KOPT-K1 (cell line): ENCODE measurements at regions not wholly inside any gene's neighbourhood (a gene's known extent, or its start where the extent isn't known, plus 50 kb on each side); places are given as distances from the start of the nearest gene placed in this dataset.
"Not testable (repeated sequence)": the region's sequence is repeated elsewhere in the genome, so short reads cannot be mapped to it uniquely, and the experiment has no call there.

ENCODE experiments used
- H3K27ac ChIP-seq: fragments of 200-600 bp; sonication (generic); 2 replicates; pipeline ENCODE4 v1.5.1; 2016; ENCODE audit warnings: antibody characterized with exemption, mild to moderate bottlenecking, low read depth, low read length; ENCODE audit not compliant: poor library complexity, severe bottlenecking
- H3K36me3 ChIP-seq: fragments of 200-600 bp; sonication (generic); 2 replicates; pipeline ENCODE4 v1.5.1; 2017; ENCODE audit warnings: antibody characterized with exemption, mild to moderate bottlenecking, low read length, moderate library complexity; ENCODE audit not compliant: insufficient read depth
- H3K9me3 ChIP-seq: fragments of 200-600 bp; sonication (generic); 2 replicates; pipeline ENCODE4 v1.5.1; 2017; ENCODE audit warnings: antibody characterized with exemption, low read length, mild to moderate bottlenecking; ENCODE audit not compliant: insufficient read depth, poor library complexity, severe bottlenecking

DNA sequence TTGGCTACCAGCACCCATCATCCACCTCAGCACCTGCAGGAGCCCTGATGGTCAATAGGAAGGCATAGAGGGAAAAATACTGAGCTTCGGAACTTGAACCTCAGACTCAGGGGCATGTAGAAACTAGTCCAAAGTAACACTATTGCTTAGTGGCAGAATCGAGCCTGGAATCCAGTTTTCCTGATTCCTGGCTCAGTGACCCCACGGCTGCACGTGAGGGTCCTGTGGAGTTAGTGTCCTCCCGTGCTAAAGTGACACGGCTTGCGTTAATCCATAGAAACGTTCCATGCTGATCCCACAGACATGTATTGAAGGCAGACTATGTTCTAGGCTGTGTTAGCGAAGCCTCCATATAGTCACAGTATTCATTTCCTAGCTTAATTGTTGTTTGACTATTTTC is 747.0 kb upstream of the TPTE start:
- H3K36me3 ChIP-seq = no peaks in the 10 kb centered on the region
- H3K27ac ChIP-seq = no peak overlapping the region
- H3K9me3 ChIP-seq = peaks cover 56% of the 10 kb centered on the region

GRCh38 chr21:9774901-9775593 is 746.3 kb upstream of the TPTE start:
- peaks cover 51% of the 10 kb centered on the region for H3K9me3 ChIP-seq
- not testable (repeated sequence) for H3K36me3 ChIP-seq, H3K27ac ChIP-seq

DNA sequence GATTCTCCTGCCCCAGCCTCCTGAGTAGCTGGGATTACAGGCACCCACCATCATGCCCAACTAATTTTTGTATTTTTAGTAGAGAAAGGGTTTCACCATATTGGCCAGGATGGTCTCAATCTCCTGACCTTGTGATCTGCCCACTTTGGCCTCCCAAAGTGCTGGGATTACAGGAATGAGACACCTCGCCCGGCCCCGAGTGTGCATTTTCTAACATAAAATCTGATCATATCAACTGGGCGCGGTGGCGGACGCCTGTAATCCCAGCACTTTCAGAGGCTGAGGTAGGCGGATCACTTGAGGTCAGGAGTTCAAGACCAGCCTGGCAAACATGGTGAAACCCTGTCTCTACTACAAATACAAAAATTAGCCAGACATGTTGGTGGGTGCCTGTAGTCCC is 745.5 kb upstream of the TPTE start:
- peaks cover 50% of the 10 kb centered on the region for H3K9me3 ChIP-seq
- not testable (repeated sequence) for H3K27ac ChIP-seq, H3K36me3 ChIP-seq

GRCh38 chr21:9776286-9777020 is 744.9 kb upstream of the TPTE start:
- H3K27ac ChIP-seq, H3K36me3 ChIP-seq: not testable (repeated sequence)
- peaks cover 45% of the 10 kb centered on the region for H3K9me3 ChIP-seq

DNA sequence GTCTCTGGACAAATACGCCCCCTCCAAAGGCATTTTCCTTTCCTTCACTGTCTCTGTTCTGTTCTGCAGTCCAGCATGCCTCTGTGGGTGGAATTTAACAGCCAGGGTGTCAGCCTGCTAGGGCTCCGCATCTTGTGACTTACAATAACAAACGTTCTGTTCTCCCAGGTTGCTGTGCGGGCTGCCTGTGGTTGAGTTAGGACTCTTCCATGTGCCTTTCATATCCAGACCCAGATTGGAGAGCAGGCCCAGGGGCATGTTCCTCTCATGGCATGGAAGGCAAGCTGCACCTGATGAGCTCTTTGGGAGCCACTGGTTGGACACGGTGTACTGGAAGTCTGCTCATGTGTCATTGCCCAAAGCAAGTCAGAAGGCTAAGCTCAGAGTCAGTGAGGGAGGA is 742.8 kb upstream of the TPTE start:
- not testable (repeated sequence) for H3K27ac ChIP-seq, H3K36me3 ChIP-seq
- peaks cover 47% of the 10 kb centered on the region for H3K9me3 ChIP-seq

GRCh38 chr21:9780441-9780937 is 740.9 kb upstream of the TPTE start:
- H3K9me3 ChIP-seq = peaks cover 47% of the 10 kb centered on the region
- no peak overlapping the region for H3K27ac ChIP-seq
- no peaks in the 10 kb centered on the region for H3K36me3 ChIP-seq

GRCh38 chr21:9783587-9783986 is 737.8 kb upstream of the TPTE start:
- not testable (repeated sequence) for H3K27ac ChIP-seq, H3K36me3 ChIP-seq
- H3K9me3 ChIP-seq = peaks cover 43% of the 10 kb centered on the region

GRCh38 chr21:9784201-9784600 is 737.2 kb upstream of the TPTE start:
- peaks cover 40% of the 10 kb centered on the region for H3K9me3 ChIP-seq
- H3K36me3 ChIP-seq, H3K27ac ChIP-seq: not testable (repeated sequence)

DNA sequence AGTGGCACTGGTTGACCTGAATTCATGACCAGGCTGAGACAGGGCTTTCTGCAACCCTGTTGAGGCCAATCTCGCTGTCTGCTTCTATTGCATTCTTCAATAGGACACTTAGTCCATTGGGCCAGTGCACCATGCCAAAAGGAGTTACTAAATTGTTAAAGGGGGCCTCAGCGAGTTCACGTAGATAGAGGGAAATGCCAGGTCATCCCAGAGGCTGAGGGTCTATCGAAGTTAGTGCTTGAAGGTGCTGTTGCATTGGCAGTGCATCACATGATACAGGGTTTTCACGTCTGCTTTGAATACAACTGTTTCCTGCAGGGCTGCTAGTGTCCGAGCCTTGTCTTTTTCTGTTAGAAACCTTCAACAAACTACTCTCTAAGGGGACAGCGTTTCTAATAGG is 735.3 kb upstream of the TPTE start:
- H3K36me3 ChIP-seq, H3K27ac ChIP-seq: not testable (repeated sequence)
- H3K9me3 ChIP-seq = peaks cover 34% of the 10 kb centered on the region

DNA sequence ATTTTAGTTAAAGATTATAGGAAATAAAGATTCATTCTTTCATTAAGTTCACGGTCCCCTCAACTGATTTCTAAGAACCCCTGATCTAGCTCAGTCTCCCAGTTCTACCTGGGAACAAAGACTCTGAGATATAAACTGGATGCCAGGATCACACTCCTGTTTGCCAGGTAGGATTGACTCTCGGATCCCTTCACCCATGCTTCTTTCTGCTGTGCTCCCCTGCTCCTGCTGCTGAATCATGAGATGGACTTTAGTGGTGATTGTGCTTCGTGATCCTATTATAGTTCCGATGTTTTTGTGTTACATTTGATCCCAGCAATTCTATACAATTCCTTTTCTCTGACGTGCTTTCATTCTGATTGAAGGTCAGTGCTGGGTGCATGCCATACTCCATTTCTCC is 733.1 kb upstream of the TPTE start:
- H3K27ac ChIP-seq, H3K36me3 ChIP-seq: not testable (repeated sequence)
- H3K9me3 ChIP-seq = peaks cover 42% of the 10 kb centered on the region

DNA sequence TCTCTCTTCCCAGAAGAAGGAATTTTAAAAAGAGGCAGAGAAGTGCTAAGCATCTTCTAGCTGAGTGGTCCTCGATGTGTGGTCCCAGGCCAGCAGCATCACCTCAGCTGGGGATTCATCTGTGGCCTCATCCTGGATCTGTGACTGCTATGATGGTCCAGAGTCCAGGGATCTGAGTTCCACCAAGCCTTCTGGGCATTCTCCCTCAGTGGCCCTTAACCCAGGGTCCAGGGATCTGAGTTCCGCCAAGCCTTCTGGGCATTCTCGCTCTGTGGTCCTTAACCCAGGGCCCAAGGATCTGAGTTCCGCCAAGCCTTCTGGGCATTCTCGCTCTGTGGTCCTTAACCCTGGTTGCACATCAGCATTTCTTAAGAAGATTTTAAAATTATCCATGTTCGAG is 731.0 kb upstream of the TPTE start:
- H3K36me3 ChIP-seq, H3K27ac ChIP-seq: not testable (repeated sequence)
- H3K9me3 ChIP-seq = peaks cover 32% of the 10 kb centered on the region

DNA sequence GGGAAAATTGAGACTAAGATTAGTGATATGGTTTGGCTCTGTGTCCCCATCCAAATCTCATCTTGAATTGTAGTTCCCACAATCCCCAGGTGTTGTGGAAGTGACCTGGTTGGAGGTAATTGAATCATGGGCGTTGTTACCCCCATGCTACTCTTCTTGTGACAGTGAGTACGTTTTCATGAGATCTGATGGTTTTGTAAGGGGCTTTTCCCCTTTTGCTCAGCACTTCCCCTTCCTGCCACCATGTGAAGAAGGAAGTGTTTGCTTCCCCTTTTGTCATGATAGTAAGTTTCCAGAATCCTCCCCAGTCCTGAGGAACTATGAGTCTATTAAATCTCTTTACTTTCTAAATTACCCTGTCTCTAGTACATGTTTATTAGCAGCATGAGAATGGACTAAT is 729.9 kb upstream of the TPTE start:
- peaks cover 27% of the 10 kb centered on the region for H3K9me3 ChIP-seq
- H3K27ac ChIP-seq, H3K36me3 ChIP-seq: not testable (repeated sequence)

- H3K27ac ChIP-seq, H3K36me3 ChIP-seq: not testable (repeated sequence)
- peaks cover 23% of the 10 kb centered on the region for H3K9me3 ChIP-seq
Observed at GRCh38 chr21:9795291-9795690, 726.1 kb upstream of the TPTE start.

GRCh38 chr21:9796293-9796692 is 725.1 kb upstream of the TPTE start:
- H3K27ac ChIP-seq, H3K36me3 ChIP-seq: not testable (repeated sequence)
- peaks cover 23% of the 10 kb centered on the region for H3K9me3 ChIP-seq

DNA sequence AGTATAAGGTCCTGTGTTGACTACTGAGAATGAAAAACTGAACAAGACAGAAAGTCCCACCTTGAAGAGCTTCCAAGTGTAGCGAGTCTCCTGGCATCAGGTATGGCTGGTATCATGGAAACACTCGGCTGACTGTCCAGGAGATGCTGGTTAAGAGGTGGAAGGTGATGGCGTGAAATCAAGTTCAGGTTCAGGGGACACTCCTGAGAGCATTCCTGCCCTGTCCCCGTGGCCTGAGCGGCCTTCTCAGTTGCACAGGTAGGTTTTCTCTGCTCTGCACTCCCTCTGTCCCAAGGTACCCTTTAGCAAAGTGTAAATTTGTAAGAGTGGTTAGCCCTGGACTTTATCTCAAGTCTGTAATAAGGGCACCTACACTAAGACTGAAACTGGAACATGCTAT is 713.7 kb upstream of the TPTE start:
- H3K36me3 ChIP-seq, H3K9me3 ChIP-seq, H3K27ac ChIP-seq: not testable (repeated sequence)
